Fibroblast of skin of right biceps (primary cell): ENCODE measurements at regions not wholly inside any gene's neighbourhood (a gene's known extent, or its start where the extent isn't known, plus 50 kb on each side); places are given as distances from the start of the nearest gene placed in this dataset.
"Not testable (repeated sequence)": the region's sequence is repeated elsewhere in the genome, so short reads cannot be mapped to it uniquely, and the experiment has no call there.

Experiments used
- DNase-seq: peaks from one replicate; pipeline ENCODE4 v3.0.0-alpha.2; 2013

- no peak for DNase-seq
Measured at GRCh38 chr6:144479991-144480390, 194.9 kb downstream of the UTRN start.

GRCh38 chr6:144480473-144480872 is 195.3 kb downstream of the UTRN start:
- DNase-seq = no peak

- DNase-seq = no peak
Measured at GRCh38 chr6:144481527-144481926, 196.4 kb downstream of the UTRN start.

GRCh38 chr6:144482142-144482541 is 197.0 kb downstream of the UTRN start:
- DNase-seq = peak; percentile 79

- DNase-seq = no peak
Measured at GRCh38 chr6:144485531-144485930, 200.4 kb downstream of the UTRN start.

- DNase-seq = no peak
Measured at GRCh38 chr6:144488590-144488989, 203.5 kb downstream of the UTRN start.

GRCh38 chr6:144493035-144493910 is 208.1 kb downstream of the UTRN start:
- DNase-seq = no peak

- not testable (repeated sequence) for DNase-seq
Measured at GRCh38 chr6:144495076-144495475, 209.9 kb downstream of the UTRN start.

GRCh38 chr6:144497650-144498049 is 212.5 kb downstream of the UTRN start:
- DNase-seq = no peak

GRCh38 chr6:144500892-144501291 is 215.8 kb downstream of the UTRN start:
- no peak for DNase-seq

GRCh38 chr6:144505214-144505613 is 220.1 kb downstream of the UTRN start:
- DNase-seq = not testable (repeated sequence)

GRCh38 chr6:144506051-144506450 is 220.9 kb downstream of the UTRN start:
- not testable (repeated sequence) for DNase-seq

GRCh38 chr6:144507772-144508312 is 222.7 kb downstream of the UTRN start:
- not testable (repeated sequence) for DNase-seq

- no peak for DNase-seq
Measured at GRCh38 chr6:144510859-144511258, 225.7 kb downstream of the UTRN start.

- no peak for DNase-seq
Measured at GRCh38 chr6:144515761-144516160, 230.6 kb downstream of the UTRN start.

GRCh38 chr6:144519426-144519825 is 234.3 kb downstream of the UTRN start:
- no peak for DNase-seq

- peak; percentile 81 for DNase-seq
Measured at GRCh38 chr6:144528743-144529425, 243.7 kb downstream of the UTRN start.

GRCh38 chr6:144530118-144530517 is 245.0 kb downstream of the UTRN start:
- no peak for DNase-seq

GRCh38 chr6:144532238-144532637 is 247.1 kb downstream of the UTRN start:
- DNase-seq = not testable (repeated sequence)

- no peak for DNase-seq
Measured at GRCh38 chr6:144534180-144534579, 249.0 kb downstream of the UTRN start.

GRCh38 chr6:144535630-144536029 is 250.5 kb downstream of the UTRN start:
- DNase-seq = no peak

GRCh38 chr6:144536079-144536478 is 250.9 kb downstream of the UTRN start:
- no peak for DNase-seq

GRCh38 chr6:144543006-144543871 is 258.1 kb downstream of the UTRN start:
- peak; percentile 31 for DNase-seq
